Loucy (cell line): ENCODE measurements at regions not wholly inside any gene's neighbourhood (a gene's known extent, or its start where the extent isn't known, plus 50 kb on each side); places are given as distances from the start of the nearest gene placed in this dataset.

Source experiments
- EZH2phosphoT487 ChIP-seq: fragments of 200-600 bp; IDR thresholded peaks from 2 replicates; pipeline ENCODE4 v1.6.1; 2018; ENCODE audit warnings: antibody characterized with exemption, mild to moderate bottlenecking, moderate library complexity, borderline replicate concordance
- TF ChIP-seq, protein P1 (sequence below): fragments of 200-600 bp; sonication (generic); conservative IDR thresholded peaks from 2 replicates; pipeline ENCODE4 v1.5.1; 2014; ENCODE audit warnings: mild to moderate bottlenecking, antibody characterized with exemption, low read length

DNA sequence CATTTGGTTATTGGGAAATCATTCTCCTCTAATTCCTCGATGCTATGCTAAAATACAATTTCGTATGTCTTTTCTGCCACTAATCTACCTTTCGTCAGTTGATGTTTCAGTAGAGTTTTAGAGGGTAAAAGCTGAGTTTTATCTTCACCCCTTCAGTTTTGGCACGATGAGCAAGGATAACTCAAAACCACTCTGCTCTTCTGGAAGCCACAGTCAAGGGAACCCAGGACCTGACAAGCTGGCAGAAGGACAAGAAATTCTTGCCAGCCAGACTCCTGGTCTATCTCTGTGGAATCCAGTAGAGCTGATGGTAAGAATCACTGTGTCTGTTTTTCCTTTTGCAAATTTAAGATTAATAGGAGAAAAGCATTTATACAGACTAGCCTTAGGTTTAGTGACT is 414.4 kb upstream of the LRRC3B start:
- TF ChIP-seq, protein P1, sequence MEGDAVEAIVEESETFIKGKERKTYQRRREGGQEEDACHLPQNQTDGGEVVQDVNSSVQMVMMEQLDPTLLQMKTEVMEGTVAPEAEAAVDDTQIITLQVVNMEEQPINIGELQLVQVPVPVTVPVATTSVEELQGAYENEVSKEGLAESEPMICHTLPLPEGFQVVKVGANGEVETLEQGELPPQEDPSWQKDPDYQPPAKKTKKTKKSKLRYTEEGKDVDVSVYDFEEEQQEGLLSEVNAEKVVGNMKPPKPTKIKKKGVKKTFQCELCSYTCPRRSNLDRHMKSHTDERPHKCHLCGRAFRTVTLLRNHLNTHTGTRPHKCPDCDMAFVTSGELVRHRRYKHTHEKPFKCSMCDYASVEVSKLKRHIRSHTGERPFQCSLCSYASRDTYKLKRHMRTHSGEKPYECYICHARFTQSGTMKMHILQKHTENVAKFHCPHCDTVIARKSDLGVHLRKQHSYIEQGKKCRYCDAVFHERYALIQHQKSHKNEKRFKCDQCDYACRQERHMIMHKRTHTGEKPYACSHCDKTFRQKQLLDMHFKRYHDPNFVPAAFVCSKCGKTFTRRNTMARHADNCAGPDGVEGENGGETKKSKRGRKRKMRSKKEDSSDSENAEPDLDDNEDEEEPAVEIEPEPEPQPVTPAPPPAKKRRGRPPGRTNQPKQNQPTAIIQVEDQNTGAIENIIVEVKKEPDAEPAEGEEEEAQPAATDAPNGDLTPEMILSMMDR: no peak
- TF ChIP-seq EZH2phosphoT487: no peak
